ENCODE measurements at regions not wholly inside any gene's neighbourhood (a gene's known extent, or its start where the extent isn't known, plus 50 kb on each side); places are given as distances from the start of the nearest gene placed in this dataset.

- no peak for TF ChIP-seq REST (IDR thresholded peaks at IDR 0.05; ENCODE audit: unreplicated experiment)
- no peak for TF ChIP-seq ZNF114 (CRISPR knock-in tag; IDR thresholded peaks at IDR 0.05)
Measured at GRCh38 chr9:65411901-65412300, 126.9 kb upstream of the FOXD4L5 start (continued).

- Histone ChIP-seq H3K4me1 (ENCODE audit: insufficient read depth) (no peaks in the 10 kb centered on the region), H3K36me3 (ENCODE audit: insufficient read depth) (no peaks in the 10 kb centered on the region), H3K27me3 (ENCODE audit: insufficient read depth) (no peaks in the 10 kb centered on the region), H2AFZ (no peak overlapping the region), H3K4me2 (no peak overlapping the region), H3K4me3 (no peak overlapping the region), H3K27ac (ENCODE audit: low read depth) (no peak overlapping the region), H3K79me2 (replicated peaks; ENCODE audit: insufficient read depth) (no peaks in the 10 kb centered on the region), H3F3A (replicated peaks; ENCODE audit: low read depth) (no peaks in the 10 kb centered on the region), H4K20me1 (replicated peaks; ENCODE audit: insufficient read depth) (no peaks in the 10 kb centered on the region), H3K9me2 (ENCODE audit: insufficient read depth) (no peaks in the 10 kb centered on the region)
- no peak for TF ChIP-seq EZH2 (IDR thresholded peaks at IDR 0.05; ENCODE audit: low read depth, unreplicated experiment)
- TF ChIP-seq ZNF114 (CRISPR knock-in tag; IDR thresholded peaks at IDR 0.05): no peak
- no peak for TF ChIP-seq STAT1 (IDR thresholded peaks at IDR 0.05; ENCODE audit: unreplicated experiment)
- no peak for TF ChIP-seq REST (IDR thresholded peaks at IDR 0.05; ENCODE audit: unreplicated experiment)
- TF ChIP-seq NANOG (IDR thresholded peaks at IDR 0.05; ENCODE audit: borderline replicate concordance): no peak
- no peak for TF ChIP-seq POLR2AphosphoS5 (IDR thresholded peaks at IDR 0.05; ENCODE audit: low read depth)
- TF ChIP-seq JUNB (IDR thresholded peaks at IDR 0.05; ENCODE audit: unreplicated experiment): no peak
- no peak for TF ChIP-seq CTCF (conservative IDR thresholded peaks at IDR 0.05; ENCODE audit: low read depth in 2 of 2)
- Mint-ChIP-seq H3K4me3 (no peak overlapping the region), H3K4me1 (no peaks in the 10 kb centered on the region), H3K27ac (no peak overlapping the region), H3K36me3 (ENCODE audit: low read depth) (peaks cover 47% of the 10 kb centered on the region), H3K27me3 (ENCODE audit: insufficient read depth, low read depth, poor library complexity) (peaks cover 6% of the 10 kb centered on the region), H3K9me3 (peaks cover 92% of the 10 kb centered on the region)
- ATAC-seq (no peak), DNase-seq (ENCODE audit: low spot score) (no peak)
Measured at GRCh38 chr9:65411336-65411735, 126.3 kb upstream of the FOXD4L5 start.

All from GM23338 (cell line).